Stimulated activated CD8-positive, alpha-beta memory T cell treated with anti-CD3 and anti-CD28 coated beads, Interleukin-7, amount 100 ng/mL, for 24 hours (primary cell): ENCODE measurements at regions not wholly inside any gene's neighbourhood (a gene's known extent, or its start where the extent isn't known, plus 50 kb on each side); places are given as distances from the start of the nearest gene placed in this dataset.

Experiments
- DNase-seq: peaks from one replicate; pipeline ENCODE4 v3.0.0-alpha.2; 2020; ENCODE audit warnings: low read depth

DNA sequence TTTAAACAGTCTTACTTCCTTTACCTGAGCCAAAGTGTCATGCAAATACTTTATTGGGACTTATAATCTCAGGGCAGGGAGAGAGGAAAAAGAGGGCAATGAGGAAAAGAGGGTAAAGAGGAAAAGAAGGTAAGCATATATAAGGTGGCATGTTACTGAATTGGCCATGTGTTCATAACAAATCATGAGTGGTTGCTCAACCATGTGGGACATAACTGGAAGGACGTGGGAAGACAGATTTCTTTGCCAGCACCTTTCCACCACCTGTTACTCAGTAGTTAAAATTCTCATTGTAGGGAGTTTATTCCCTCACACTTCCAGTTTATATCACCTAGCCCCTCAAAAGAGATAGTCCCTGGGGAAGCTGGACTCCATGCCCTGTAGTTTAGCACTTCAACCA lies 54.7 kb upstream of the TPRG1 start:
- DNase-seq, result no peak

DNA sequence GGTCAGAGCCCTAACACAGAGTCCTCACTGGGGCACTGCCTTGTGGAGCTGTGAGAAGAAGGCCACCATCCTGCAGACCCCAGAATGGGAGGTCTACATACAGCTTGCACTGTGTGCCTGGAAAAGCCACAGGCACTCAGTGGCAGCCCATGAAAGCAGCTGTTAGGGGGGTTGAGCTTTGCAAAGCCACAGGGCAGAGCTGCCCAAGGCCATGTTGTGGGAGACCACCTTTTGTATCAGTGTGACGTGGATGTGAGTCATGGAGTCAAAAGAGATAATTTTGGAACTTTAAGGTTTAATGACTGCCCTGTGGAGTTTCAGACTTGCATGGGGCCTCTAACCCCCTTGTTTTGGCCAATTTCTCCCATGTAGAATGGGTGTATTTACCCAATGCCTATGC lies 52.9 kb upstream of the TPRG1 start:
- no peak for DNase-seq

DNA sequence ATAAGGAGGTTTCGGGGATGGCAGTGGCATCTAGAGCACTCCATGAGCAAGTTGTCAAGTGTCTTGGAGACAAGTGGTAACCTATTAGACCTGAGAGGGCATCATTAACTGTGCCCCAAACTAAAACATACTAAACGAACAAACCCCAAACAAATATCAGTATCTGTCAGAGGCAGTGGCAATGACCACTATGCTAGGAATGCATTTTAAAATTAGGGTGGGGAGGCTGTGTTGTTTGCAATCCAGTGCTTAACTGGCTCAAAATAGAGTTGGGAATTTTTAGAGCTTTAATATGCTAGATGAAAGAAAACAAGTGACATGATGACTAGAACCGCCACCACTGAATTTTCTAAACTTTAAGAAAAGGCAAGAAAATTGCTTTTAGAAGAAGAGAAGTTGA lies 51.8 kb upstream of the TPRG1 start:
- DNase-seq, result no peak

DNA sequence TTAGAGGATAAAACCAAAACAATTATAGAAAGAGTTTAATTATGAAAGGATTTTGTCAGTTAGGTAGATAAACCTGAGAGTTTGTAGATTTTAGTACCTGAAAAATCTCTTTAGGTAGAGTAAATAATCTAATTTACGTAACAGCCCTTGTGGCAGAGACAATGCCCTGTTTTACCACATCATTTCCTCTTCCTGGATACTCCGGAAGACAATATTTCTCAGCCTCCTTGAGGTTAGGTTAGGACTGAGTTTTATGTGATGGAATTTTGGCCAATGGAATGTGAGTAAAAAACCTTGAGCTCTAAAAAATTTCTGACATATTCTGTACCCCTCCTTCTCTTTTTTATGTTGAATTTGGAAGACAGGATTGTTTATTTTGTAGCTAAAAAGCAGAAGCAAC lies 50.7 kb upstream of the TPRG1 start:
- no peak for DNase-seq
